OCI-LY1 (cell line): ENCODE measurements at regions not wholly inside any gene's neighbourhood (a gene's known extent, or its start where the extent isn't known, plus 50 kb on each side); places are given as distances from the start of the nearest gene placed in this dataset.

ENCODE experiments used
- CTCF ChIP-seq: fragments of 200-600 bp; sonication (generic), shearing (Covaris generic); IDR thresholded peaks from 2 replicates; pipeline ENCODE4 v1.5.1; 2017; ENCODE audit warnings: mild to moderate bottlenecking, antibody characterized with exemption, low read length, moderate library complexity, mixed read lengths
- EZH2 ChIP-seq: fragments of 200-600 bp; sonication (generic), shearing (Covaris generic); IDR thresholded peaks from 2 replicates; pipeline ENCODE4 v1.8.0; 2017; ENCODE audit warnings: borderline replicate concordance, mixed run types, mild to moderate bottlenecking, antibody characterized with exemption, low read length, moderate library complexity, mixed read lengths

- TF ChIP-seq CTCF (no peak), EZH2 (no peak)
These were observed 609.6 kb upstream of the TLE4 start for GRCh38 chr9:78962156-78962555.
